PC-9 (cell line): ENCODE measurements at regions not wholly inside any gene's neighbourhood (a gene's known extent, or its start where the extent isn't known, plus 50 kb on each side); places are given as distances from the start of the nearest gene placed in this dataset.

ENCODE experiments used
- EZH2 ChIP-seq: fragments of 200-600 bp; sonication (generic); IDR thresholded peaks from 2 replicates; pipeline ENCODE4 v1.8.0; 2017; ENCODE audit warnings: antibody characterized with exemption, low read depth
- TF ChIP-seq, protein P1 (sequence below): fragments of 200-600 bp; sonication (generic); conservative IDR thresholded peaks from 2 replicates; pipeline ENCODE4 v1.6.1; 2017; ENCODE audit warnings: mixed run types, antibody characterized with exemption, mild to moderate bottlenecking, moderate library complexity

GRCh38 chr2:48147719-48148118, 166.8 kb upstream of the FOXN2 start:
- TF ChIP-seq, protein P1, sequence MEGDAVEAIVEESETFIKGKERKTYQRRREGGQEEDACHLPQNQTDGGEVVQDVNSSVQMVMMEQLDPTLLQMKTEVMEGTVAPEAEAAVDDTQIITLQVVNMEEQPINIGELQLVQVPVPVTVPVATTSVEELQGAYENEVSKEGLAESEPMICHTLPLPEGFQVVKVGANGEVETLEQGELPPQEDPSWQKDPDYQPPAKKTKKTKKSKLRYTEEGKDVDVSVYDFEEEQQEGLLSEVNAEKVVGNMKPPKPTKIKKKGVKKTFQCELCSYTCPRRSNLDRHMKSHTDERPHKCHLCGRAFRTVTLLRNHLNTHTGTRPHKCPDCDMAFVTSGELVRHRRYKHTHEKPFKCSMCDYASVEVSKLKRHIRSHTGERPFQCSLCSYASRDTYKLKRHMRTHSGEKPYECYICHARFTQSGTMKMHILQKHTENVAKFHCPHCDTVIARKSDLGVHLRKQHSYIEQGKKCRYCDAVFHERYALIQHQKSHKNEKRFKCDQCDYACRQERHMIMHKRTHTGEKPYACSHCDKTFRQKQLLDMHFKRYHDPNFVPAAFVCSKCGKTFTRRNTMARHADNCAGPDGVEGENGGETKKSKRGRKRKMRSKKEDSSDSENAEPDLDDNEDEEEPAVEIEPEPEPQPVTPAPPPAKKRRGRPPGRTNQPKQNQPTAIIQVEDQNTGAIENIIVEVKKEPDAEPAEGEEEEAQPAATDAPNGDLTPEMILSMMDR: no peak
- no peak for TF ChIP-seq EZH2
